Activated naive CD4-positive, alpha-beta T cell treated with anti-CD3 and anti-CD28 coated beads for 36 hours (primary cell): ENCODE measurements at regions not wholly inside any gene's neighbourhood (a gene's known extent, or its start where the extent isn't known, plus 50 kb on each side); places are given as distances from the start of the nearest gene placed in this dataset.
"Not testable (repeated sequence)": the region's sequence is repeated elsewhere in the genome, so short reads cannot be mapped to it uniquely, and the experiment has no call there.

Experiments used
- CTCF ChIA-PET: fragments of 350-600 bp; sonication (Branson Sonifier 250); formaldehyde crosslinking; loops from one replicate; lab custom pipeline; 2021; ENCODE audit warnings: antibody characterized with exemption; lab: Charles Lee
- DNase-seq: peaks from one replicate; pipeline ENCODE4 v3.0.0-alpha.2; 2020
- H3K27ac Mint-ChIP-seq: one replicate; pipeline ENCODE4 v1.8.0; 2021; ENCODE audit warnings: mild to moderate bottlenecking, mixed read lengths
- H3K27me3 Mint-ChIP-seq: one replicate; pipeline ENCODE4 v1.8.0; 2021; ENCODE audit warnings: low read depth, mixed read lengths
- H3K36me3 Mint-ChIP-seq: one replicate; pipeline ENCODE4 v1.8.0; 2021; ENCODE audit warnings: low read depth, mixed read lengths
- H3K4me1 Mint-ChIP-seq: one replicate; pipeline ENCODE4 v1.8.0; 2021; ENCODE audit warnings: low read depth, mixed read lengths
- H3K4me3 Mint-ChIP-seq: one replicate; pipeline ENCODE4 v1.8.0; 2021; ENCODE audit warnings: mild to moderate bottlenecking, moderate library complexity, mixed read lengths
- H3K9me3 Mint-ChIP-seq: one replicate; pipeline ENCODE4 v1.8.0; 2021; ENCODE audit warnings: mixed read lengths
- intact Hi-C: fragments of 100-400 bp; cut with micrococcal nuclease; formaldehyde crosslinking; loops from one replicate; pipeline ENCODE4 v1.15.1; 2023

DNA sequence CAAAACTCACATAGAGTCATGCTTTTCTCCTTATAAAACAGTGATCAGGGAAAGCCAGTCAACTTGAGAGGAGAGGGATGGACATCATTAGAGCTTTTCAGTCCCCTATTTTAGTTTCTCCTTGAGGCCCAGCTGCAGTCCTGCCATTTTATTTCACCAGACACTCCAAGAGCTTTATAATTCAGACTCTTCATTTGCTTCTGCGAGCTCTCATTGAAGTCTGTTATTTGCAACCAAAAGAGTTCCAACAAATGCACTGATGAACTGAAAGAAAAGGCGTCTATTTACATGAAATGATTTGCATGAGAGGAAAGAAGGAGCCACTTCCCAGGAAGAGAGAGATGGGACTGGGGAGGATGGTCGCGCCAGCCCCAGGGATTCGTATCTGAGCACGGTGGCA lies 86.8 kb downstream of the NDUFA12 start:
- H3K27ac Mint-ChIP-seq, result no peak overlapping the region
- DNase-seq, result no peak
- H3K9me3 Mint-ChIP-seq, result peaks cover 7% of the 10 kb centered on the region
- CTCF ChIA-PET, result no interaction called here
- H3K4me3 Mint-ChIP-seq, result no peak overlapping the region
- H3K27me3 Mint-ChIP-seq, result no peaks in the 10 kb centered on the region
- no peaks in the 10 kb centered on the region for H3K4me1 Mint-ChIP-seq
- no peaks in the 10 kb centered on the region for H3K36me3 Mint-ChIP-seq
- intact Hi-C loops, result no loop called here

DNA sequence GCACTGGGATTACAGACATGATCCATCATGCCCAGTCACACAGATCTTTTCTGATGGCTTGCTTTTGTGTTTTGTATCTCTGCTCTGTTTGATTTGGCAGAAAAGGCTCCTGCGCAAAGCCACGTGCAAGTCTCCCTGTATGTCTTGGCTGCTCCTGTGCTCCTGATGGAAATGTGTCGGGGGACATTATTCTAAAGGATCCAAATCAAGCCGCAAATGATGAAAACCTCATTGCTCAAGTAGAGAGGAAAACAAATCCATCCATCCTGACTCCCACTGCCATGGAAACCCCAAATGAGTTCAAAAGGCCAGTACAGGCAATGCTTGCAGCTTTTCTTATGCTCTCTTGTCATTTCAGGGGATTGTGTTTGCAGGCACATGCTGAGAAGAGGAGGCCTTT lies 93.8 kb downstream of the NDUFA12 start:
- Mint-ChIP-seq H3K36me3 (no peaks in the 10 kb centered on the region), H3K9me3 (peaks cover 7% of the 10 kb centered on the region), H3K27me3 (no peaks in the 10 kb centered on the region), H3K4me1 (no peaks in the 10 kb centered on the region), H3K27ac (no peak overlapping the region), H3K4me3 (no peak overlapping the region)
- CTCF ChIA-PET, result no interaction called here
- no peak for DNase-seq
- intact Hi-C loops, result no loop called here

DNA sequence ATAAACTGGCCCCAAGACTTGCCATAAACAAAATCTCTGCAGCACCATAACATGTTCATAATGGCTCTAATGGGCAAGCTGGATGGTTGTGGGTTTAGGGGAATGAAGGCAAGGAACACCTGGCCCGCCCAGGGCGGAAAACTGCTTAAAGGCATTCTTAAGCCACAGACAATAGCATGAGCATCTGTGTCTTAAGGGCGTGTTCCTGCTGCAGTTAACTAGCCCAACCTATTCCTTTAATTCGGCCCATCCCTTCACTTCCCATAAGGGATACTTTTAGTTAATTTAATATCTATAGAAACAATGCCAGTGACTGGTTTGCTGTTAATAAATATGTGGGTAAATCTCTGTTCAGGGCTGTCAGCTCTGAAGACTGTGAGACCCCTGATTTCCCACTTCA lies 97.7 kb downstream of the NDUFA12 start:
- H3K27me3 Mint-ChIP-seq, DNase-seq, H3K27ac Mint-ChIP-seq, H3K4me1 Mint-ChIP-seq, intact Hi-C loops, H3K36me3 Mint-ChIP-seq, H3K4me3 Mint-ChIP-seq, CTCF ChIA-PET, H3K9me3 Mint-ChIP-seq: not testable (repeated sequence)

DNA sequence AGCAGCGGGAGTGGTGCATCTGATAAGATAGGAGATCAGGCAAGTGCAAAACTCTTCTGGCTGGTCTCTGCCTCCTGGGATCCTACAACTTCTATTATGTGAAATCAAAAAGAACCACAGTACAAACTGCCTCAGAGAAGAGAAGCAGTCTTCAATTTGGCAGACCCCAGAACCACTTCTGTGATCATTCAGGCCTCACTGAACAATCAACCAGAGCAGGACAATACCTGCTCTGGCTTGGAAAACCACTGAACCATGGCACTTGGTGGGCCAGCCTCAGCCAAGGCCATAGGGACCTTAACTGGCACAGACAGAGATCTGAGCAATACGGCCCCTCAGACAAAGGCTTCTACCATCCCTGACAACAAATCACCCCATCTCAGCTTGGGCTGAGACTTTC lies 103.0 kb downstream of the NDUFA12 start:
- CTCF ChIA-PET, result interaction anchor here (0.6 kb wide), 1 partner anchor 800 kb away, joined by 3 read pairs; no protein-coding TSS in a partner anchor
- no peak for DNase-seq
- H3K4me3 Mint-ChIP-seq, result no peak overlapping the region
- H3K9me3 Mint-ChIP-seq, result no peaks in the 10 kb centered on the region
- H3K27me3 Mint-ChIP-seq, result no peaks in the 10 kb centered on the region
- H3K4me1 Mint-ChIP-seq, result no peaks in the 10 kb centered on the region
- no peaks in the 10 kb centered on the region for H3K36me3 Mint-ChIP-seq
- H3K27ac Mint-ChIP-seq, result no peak overlapping the region
- intact Hi-C loops, result no loop called here

DNA sequence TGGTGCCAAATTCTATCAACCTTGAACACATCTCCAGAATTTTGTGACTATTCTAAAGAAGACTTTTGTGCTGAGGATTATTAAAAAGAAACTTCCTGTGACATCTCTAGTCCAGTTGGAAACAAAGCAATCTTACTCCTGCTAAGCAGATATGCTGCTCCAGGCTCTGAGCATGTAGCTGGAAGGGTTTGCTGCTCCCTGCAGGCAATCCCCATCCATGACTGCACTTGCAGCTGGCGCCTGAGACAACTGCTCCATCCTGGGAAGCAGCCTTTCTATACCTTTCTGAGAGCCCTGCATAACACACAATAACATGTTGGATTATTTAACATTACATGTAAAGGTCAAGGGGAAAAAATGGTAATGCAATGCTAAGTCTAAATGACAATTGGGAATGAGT lies 105.1 kb downstream of the NDUFA12 start:
- Mint-ChIP-seq H3K27me3 (no peaks in the 10 kb centered on the region), H3K4me3 (no peak overlapping the region), H3K4me1 (no peaks in the 10 kb centered on the region), H3K9me3 (no peaks in the 10 kb centered on the region), H3K27ac (no peak overlapping the region), H3K36me3 (no peaks in the 10 kb centered on the region)
- no peak for DNase-seq
- CTCF ChIA-PET, result no interaction called here
- intact Hi-C loops, result no loop called here

DNA sequence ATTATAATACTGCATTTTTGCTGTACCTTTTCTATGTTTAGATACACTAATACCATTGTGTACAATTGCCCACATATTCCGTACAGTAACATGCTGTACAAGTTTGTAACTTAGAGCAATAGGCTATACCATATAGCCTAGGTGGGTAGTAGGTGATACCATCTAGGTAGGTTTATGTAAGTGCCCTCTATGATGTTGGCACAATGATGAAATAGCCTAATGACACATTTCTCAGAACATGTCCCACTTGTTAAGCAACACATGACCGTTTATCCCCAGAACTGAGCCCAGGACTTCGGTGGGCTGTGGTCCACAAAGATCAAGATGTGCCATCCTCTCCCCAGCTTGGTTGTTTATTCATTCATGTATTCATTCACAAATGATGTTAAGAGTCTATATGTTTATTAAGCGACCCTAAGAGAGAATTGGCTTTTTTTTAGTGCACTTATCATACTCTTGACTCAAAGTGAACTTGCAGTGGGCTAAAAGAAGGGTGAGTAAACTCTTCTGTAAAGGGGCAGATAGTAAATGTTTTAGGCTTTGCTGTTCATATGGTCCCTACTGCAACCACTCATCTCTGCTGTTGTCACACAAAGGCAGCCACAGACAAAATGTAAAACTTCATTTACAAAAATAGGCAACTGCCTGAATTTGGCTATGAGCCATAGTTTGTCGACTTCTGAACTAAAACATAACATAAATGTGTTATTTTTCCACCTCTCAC lies 110.8 kb downstream of the NDUFA12 start:
- Mint-ChIP-seq H3K4me1 (no peaks in the 10 kb centered on the region), H3K9me3 (no peaks in the 10 kb centered on the region), H3K27ac (no peak overlapping the region), H3K36me3 (no peaks in the 10 kb centered on the region), H3K4me3 (no peak overlapping the region), H3K27me3 (no peaks in the 10 kb centered on the region)
- CTCF ChIA-PET, result interaction anchor here (1.1 kb wide), 1 partner anchor 17 kb away, joined by 3 read pairs; no protein-coding TSS in a partner anchor
- DNase-seq, result no peak
- intact Hi-C loops, result no loop called here

DNA sequence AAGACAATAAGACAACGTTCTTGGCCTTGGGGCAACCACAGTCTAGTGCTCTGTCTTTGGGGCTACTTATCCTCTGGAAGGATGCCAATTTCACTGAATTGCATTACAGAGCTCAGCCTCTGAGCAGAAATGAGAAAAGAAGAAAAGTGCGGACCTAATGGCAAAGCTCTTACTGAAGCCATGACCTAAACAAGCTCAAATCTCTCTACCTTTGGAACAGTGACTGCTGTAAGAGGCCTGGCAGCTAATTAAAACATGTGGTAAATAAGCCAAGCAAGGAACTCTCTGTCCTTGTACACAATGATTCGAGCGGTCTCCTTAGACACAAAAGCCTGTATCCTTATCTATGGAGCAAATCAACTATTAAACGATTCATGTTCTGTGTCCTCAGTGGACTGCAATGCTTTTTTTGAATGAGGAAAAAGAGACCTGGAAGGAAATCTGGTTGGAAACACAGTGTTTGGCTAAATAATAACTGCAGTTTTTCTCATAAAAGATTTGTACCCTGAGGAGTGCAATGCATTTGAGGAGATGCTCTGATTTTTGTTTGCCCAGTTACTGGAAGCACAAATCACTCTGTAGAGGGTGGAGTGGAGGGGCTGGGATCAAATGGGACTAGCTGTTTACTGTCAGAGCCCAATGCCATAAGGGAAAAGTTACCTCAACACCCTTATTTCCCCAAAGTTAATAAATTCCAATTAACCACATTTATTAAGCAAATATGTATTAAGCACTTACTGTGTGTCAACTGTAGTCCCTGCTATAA lies 113.9 kb downstream of the NDUFA12 start:
- CTCF ChIA-PET, result no interaction called here
- H3K27me3 Mint-ChIP-seq, result no peaks in the 10 kb centered on the region
- no peak overlapping the region for H3K27ac Mint-ChIP-seq
- intact Hi-C loops, result no loop called here
- DNase-seq, result no peak
- H3K4me3 Mint-ChIP-seq, result no peak overlapping the region
- no peaks in the 10 kb centered on the region for H3K4me1 Mint-ChIP-seq
- no peaks in the 10 kb centered on the region for H3K9me3 Mint-ChIP-seq
- no peaks in the 10 kb centered on the region for H3K36me3 Mint-ChIP-seq

DNA sequence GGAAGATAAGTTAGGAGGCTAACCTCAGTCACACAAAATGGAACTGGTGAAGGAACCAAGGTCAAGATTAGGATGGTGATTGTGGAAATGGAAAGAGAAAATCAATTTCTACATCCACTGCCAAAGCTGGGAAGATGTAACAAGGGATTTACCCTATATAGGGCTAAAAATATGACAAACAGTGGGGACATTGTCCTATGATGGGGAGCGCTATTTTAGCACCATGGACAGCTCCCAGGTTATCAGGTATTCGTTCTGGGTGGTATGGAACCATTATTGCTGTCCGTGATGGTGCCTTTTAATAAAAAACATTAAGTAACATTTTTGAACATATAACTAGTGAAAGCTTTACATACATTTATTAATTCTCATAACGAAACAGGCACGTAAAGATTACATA lies 124.0 kb downstream of the NDUFA12 start:
- Mint-ChIP-seq H3K36me3 (no peaks in the 10 kb centered on the region), H3K27ac (no peak overlapping the region), H3K27me3 (peaks cover 29% of the 10 kb centered on the region), H3K4me1 (peaks cover 10% of the 10 kb centered on the region), H3K9me3 (no peaks in the 10 kb centered on the region), H3K4me3 (no peak overlapping the region)
- intact Hi-C loops, result loop anchor here (5.0 kb wide), 2 partner anchors 337 to 747 kb away; no protein-coding TSS in a partner anchor
- CTCF ChIA-PET, result interaction anchor here (0.5 kb wide), 1 partner anchor 143 kb away, joined by 5 read pairs; no protein-coding TSS in a partner anchor
- peak; percentile 51 for DNase-seq

DNA sequence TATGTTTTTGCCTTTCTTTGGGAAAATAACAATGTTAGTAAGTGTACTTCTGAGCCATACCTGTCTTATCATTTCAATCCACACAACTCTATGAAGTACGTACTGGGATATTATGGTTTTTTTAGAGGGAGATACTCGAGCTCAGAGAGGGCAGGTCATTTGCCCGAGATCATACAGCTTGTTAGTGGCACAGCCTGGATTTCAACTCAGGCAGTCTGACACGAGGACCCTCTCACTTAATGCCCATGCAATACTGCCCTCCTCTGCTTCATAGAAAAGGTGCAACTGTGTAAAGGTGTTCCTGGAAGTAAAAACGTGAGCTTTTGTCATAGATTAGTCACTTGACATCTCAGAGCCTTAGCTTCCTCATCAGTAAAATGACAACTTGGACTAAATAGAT lies 128.0 kb downstream of the NDUFA12 start:
- peak; percentile 40 for DNase-seq
- no peak overlapping the region for H3K4me3 Mint-ChIP-seq
- H3K4me1 Mint-ChIP-seq, result peaks cover 21% of the 10 kb centered on the region
- no peaks in the 10 kb centered on the region for H3K9me3 Mint-ChIP-seq
- no peak overlapping the region for H3K27ac Mint-ChIP-seq
- intact Hi-C loops, result loop anchor here (1.0 to 5.0 kb wide), 9 partner anchors 57 to 743 kb away; no protein-coding TSS in a partner anchor
- H3K36me3 Mint-ChIP-seq, result no peaks in the 10 kb centered on the region
- CTCF ChIA-PET, result interaction anchor here (0.6 to 1.3 kb wide), 12 partner anchors 12 to 329 kb away, joined by 3 to 7 read pairs (median 3); no protein-coding TSS in a partner anchor
- H3K27me3 Mint-ChIP-seq, result peaks cover 58% of the 10 kb centered on the region

DNA sequence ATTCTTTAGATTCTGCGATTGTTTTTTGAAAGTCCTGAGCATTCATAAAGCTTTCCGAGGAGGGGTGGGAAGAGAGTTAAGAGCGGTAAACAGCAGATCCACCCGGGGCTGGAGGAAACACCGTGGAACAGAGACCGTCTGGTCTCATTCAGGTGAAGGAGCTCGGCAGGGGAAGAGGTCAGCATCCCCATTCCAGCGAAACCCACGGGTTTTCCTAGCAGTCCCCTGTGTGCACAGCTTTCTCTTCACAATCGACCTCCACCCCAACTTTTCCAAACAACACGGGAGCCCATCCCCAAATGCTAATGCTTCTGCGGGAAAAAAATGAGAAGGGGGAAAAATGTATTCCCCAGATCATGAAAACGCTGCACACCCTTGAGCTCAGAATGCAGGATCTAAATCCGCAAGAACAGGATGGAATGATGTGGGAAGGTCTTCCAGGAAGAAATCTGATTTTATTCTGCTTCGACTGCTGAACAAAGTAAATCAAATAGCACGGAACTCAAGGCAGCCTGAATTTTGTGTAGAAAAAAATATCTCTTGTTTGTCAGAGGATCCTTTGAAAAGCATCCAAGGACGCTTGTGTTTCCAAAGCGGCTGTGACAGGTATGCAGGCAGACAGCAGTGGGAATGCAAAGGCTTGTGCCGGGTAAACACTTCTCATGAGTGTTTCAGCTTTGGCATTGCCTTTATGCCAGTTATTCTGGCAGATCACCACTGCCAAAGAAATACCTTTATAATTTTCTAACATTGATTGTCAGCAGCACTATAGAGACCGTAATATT lies 128.8 kb downstream of the NDUFA12 start:
- H3K27ac Mint-ChIP-seq, result no peak overlapping the region
- no peaks in the 10 kb centered on the region for H3K36me3 Mint-ChIP-seq
- peaks cover 21% of the 10 kb centered on the region for H3K4me1 Mint-ChIP-seq
- CTCF ChIA-PET, result interaction anchor here (0.6 to 1.3 kb wide), 12 partner anchors 10 to 328 kb away, joined by 3 to 7 read pairs (median 3); no protein-coding TSS in a partner anchor
- DNase-seq, result no peak
- peaks cover 58% of the 10 kb centered on the region for H3K27me3 Mint-ChIP-seq
- no peaks in the 10 kb centered on the region for H3K9me3 Mint-ChIP-seq
- intact Hi-C loops, result loop anchor here (1.0 to 5.0 kb wide), 9 partner anchors 56 to 742 kb away; no protein-coding TSS in a partner anchor
- peak overlapping the region; percentile 50 for H3K4me3 Mint-ChIP-seq

DNA sequence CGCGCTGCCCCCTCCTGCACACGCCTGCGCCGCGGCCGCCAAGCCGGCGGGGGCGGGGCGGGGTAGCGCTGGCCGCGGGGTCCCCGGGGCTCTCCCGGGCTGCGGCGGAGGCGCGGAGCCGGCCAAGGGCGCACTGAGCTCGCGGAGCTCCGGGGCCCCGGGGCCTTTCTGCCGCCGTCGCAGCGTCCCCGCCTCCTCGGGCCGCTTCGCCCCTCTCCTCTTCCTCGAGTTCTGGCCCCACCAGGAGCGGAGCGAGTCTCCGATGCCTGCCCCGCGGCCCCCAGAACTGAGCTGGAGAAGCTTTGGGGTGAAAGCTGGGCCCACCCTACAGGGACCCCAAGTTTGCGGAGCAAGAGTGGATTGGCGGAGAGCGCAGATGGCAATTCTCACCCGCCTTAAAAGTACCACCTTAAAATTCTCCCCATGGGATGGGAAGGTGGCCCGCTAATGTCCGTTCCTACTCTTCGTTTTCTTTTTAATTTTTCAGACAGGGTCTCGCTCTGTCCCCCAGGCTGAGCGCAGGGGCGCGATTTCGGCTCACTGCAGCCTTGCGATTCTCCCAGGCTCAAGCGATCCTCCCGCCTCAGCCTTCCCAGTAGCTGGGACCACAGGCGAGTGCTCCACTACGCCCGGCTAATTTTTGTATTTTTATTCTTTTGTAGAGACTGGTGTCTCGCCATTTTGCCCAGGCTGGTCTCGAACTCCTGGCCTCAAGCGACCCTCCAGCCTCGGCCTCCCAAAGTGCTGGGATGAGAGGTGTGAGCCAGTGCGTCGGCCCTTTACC lies 129.6 kb downstream of the NDUFA12 start:
- CTCF ChIA-PET, result interaction anchor here (0.7 to 1.2 kb wide), 4 partner anchors 9 to 199 kb away, joined by 3 to 9 read pairs (median 3); partner anchors contain the start of gene NR2C1
- Mint-ChIP-seq H3K9me3 (no peaks in the 10 kb centered on the region), H3K36me3 (no peaks in the 10 kb centered on the region), H3K27me3 (peaks cover 53% of the 10 kb centered on the region), H3K4me1 (peaks cover 21% of the 10 kb centered on the region), H3K27ac (no peak overlapping the region), H3K4me3 (peak overlapping the region; percentile 50)
- no peak for DNase-seq
- intact Hi-C loops, result loop anchor here (2.0 kb wide), 3 partner anchors 55 to 545 kb away; no protein-coding TSS in a partner anchor
